ENCODE measurements at regions not wholly inside any gene's neighbourhood (a gene's known extent, or its start where the extent isn't known, plus 50 kb on each side); places are given as distances from the start of the nearest gene placed in this dataset.

DNA sequence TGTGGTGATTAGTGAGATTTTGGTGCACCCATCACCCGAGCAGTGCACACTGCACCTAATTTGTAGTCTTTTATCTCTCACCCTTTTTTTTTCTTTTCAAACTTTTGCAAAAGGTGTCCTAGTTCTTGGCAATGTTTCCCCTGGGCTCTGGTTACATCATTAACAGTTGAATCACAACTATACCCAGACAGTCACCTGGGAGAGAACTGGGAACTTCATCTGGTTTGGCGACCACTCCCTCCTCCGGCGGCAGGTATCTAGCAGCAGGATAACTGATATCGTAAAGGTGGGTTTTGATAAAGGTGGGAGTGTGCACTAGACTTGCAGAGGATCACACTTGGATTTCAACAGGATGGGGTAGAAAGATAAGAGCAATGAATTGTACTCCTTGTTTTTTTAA lies 140.5 kb downstream of the CHIC2 start:
- TF ChIP-seq, protein P1, sequence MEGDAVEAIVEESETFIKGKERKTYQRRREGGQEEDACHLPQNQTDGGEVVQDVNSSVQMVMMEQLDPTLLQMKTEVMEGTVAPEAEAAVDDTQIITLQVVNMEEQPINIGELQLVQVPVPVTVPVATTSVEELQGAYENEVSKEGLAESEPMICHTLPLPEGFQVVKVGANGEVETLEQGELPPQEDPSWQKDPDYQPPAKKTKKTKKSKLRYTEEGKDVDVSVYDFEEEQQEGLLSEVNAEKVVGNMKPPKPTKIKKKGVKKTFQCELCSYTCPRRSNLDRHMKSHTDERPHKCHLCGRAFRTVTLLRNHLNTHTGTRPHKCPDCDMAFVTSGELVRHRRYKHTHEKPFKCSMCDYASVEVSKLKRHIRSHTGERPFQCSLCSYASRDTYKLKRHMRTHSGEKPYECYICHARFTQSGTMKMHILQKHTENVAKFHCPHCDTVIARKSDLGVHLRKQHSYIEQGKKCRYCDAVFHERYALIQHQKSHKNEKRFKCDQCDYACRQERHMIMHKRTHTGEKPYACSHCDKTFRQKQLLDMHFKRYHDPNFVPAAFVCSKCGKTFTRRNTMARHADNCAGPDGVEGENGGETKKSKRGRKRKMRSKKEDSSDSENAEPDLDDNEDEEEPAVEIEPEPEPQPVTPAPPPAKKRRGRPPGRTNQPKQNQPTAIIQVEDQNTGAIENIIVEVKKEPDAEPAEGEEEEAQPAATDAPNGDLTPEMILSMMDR (conservative IDR thresholded peaks at IDR 0.05; ENCODE audit: low read depth, low read length) = no peak
- no peak for TF ChIP-seq EZH2 (IDR thresholded peaks at IDR 0.05; ENCODE audit: low read length, unreplicated experiment)
